ENCODE measurements at regions not wholly inside any gene's neighbourhood (a gene's known extent, or its start where the extent isn't known, plus 50 kb on each side); places are given as distances from the start of the nearest gene placed in this dataset.
"Not testable (repeated sequence)": the region's sequence is repeated elsewhere in the genome, so short reads cannot be mapped to it uniquely, and the experiment has no call there.

- H3K27ac ChIP-seq, result no peak overlapping the region
- H3K9me3 ChIP-seq (ENCODE audit: severe bottlenecking), result peaks cover 4% of the 10 kb centered on the region
- no peaks in the 10 kb centered on the region for H3K36me3 ChIP-seq
- no peak for TF ChIP-seq CTCF (IDR thresholded peaks at IDR 0.05; ENCODE audit: low read depth, low read length)
- no peak overlapping the region for H3K4me3 ChIP-seq (ENCODE audit: low read depth, low read length)
- H3K27me3 ChIP-seq (ENCODE audit: insufficient read depth, low read depth, severe bottlenecking), result no peaks in the 10 kb centered on the region
- DNase-seq, result no peak
Observed at GRCh38 chr2:16099326-16099725, 159.0 kb downstream of the MYCN start.

GRCh38 chr2:16096962-16097361 is 156.6 kb downstream of the MYCN start:
- Histone ChIP-seq H3K27me3 (ENCODE audit: insufficient read depth, low read depth, severe bottlenecking) (no peaks in the 10 kb centered on the region), H3K4me3 (ENCODE audit: low read depth, low read length) (no peak overlapping the region), H3K9me3 (ENCODE audit: severe bottlenecking) (peaks cover 4% of the 10 kb centered on the region), H3K27ac (no peak overlapping the region), H3K36me3 (no peaks in the 10 kb centered on the region)
- no peak for TF ChIP-seq CTCF (IDR thresholded peaks at IDR 0.05; ENCODE audit: low read depth, low read length)
- DNase-seq, result no peak

- H3K36me3 ChIP-seq, DNase-seq: not testable (repeated sequence)
- peak overlapping the region; percentile 68 for H3K27ac ChIP-seq
Observed at GRCh38 chr2:16095483-16095882, 155.1 kb downstream of the MYCN start.

GRCh38 chr2:16094811-16095210 is 154.5 kb downstream of the MYCN start:
- Histone ChIP-seq H3K9me3 (ENCODE audit: severe bottlenecking) (peaks cover 4% of the 10 kb centered on the region), H3K27me3 (ENCODE audit: insufficient read depth, low read depth, severe bottlenecking) (no peaks in the 10 kb centered on the region), H3K27ac (peak overlapping the region; percentile 68), H3K4me3 (ENCODE audit: low read depth, low read length) (no peak overlapping the region), H3K36me3 (no peaks in the 10 kb centered on the region)
- peak; percentile 93 for DNase-seq
- no peak for TF ChIP-seq CTCF (IDR thresholded peaks at IDR 0.05; ENCODE audit: low read depth, low read length)

More at GRCh38 chr2:16095483-16095882, 155.1 kb downstream of the MYCN start:
- H3K4me3 ChIP-seq (ENCODE audit: low read depth, low read length); H3K9me3 ChIP-seq (ENCODE audit: severe bottlenecking); H3K27me3 ChIP-seq (ENCODE audit: insufficient read depth, low read depth, severe bottlenecking): not testable (repeated sequence)

- no peak for TF ChIP-seq CTCF (IDR thresholded peaks at IDR 0.05; ENCODE audit: low read depth, low read length)
- no peak overlapping the region for H3K4me3 ChIP-seq (ENCODE audit: low read depth, low read length)
- H3K36me3 ChIP-seq, result no peaks in the 10 kb centered on the region
- H3K27me3 ChIP-seq (ENCODE audit: insufficient read depth, low read depth, severe bottlenecking), result no peaks in the 10 kb centered on the region
- DNase-seq, result no peak
- peak overlapping the region; percentile 68 for H3K27ac ChIP-seq
- peaks cover 4% of the 10 kb centered on the region for H3K9me3 ChIP-seq (ENCODE audit: severe bottlenecking)
Observed at GRCh38 chr2:16093639-16094529, 153.5 kb downstream of the MYCN start.

- Histone ChIP-seq H3K27me3 (ENCODE audit: insufficient read depth, low read depth, severe bottlenecking) (no peaks in the 10 kb centered on the region), H3K9me3 (ENCODE audit: severe bottlenecking) (peaks cover 4% of the 10 kb centered on the region), H3K4me3 (ENCODE audit: low read depth, low read length) (no peak overlapping the region), H3K27ac (no peak overlapping the region), H3K36me3 (no peaks in the 10 kb centered on the region)
- DNase-seq, result no peak
- no peak for TF ChIP-seq CTCF (IDR thresholded peaks at IDR 0.05; ENCODE audit: low read depth, low read length)
Observed at GRCh38 chr2:16092861-16093638, 152.7 kb downstream of the MYCN start.

Data from WERI-Rb-1 (cell line).